Endothelial cell of umbilical vein (primary cell): ENCODE measurements at regions not wholly inside any gene's neighbourhood (a gene's known extent, or its start where the extent isn't known, plus 50 kb on each side); places are given as distances from the start of the nearest gene placed in this dataset.

Experiments
- BruUV-seq: library from RNA; stranded (reverse); fragments of 400-500 nt; replicated peaks from 2 replicates; lab custom pipeline; 2021; lab: Mats Ljungman, UMichigan
- CTCF ChIA-PET: fragments of 300-600, 350-600 bp; sonication (Branson Sonifier 250); formaldehyde crosslinking; loops from one replicate; lab custom pipeline; 2021; ENCODE audit warnings: antibody characterized with exemption, inconsistent platforms; lab: Charles Lee
- POLR2A ChIA-PET: fragments of 300-600, 350-600 bp; sonication (Branson Sonifier 250); formaldehyde crosslinking; loops from one replicate; lab custom pipeline; 2021; ENCODE audit warnings: antibody characterized with exemption, inconsistent platforms; lab: Charles Lee
- DNase-seq: peaks from one replicate; pipeline ENCODE4 v3.0.0-alpha.2; 2011; ENCODE audit warnings: low read depth, low spot score
- FAIRE-seq: peaks from 2 replicates; lab custom pipeline; 2011; peaks lifted over from hg19 to GRCh38; lab: Jason Lieb, UNC
- H2AFZ ChIP-seq: 2 replicates; pipeline ENCODE4 v1.6.0; 2012; ENCODE audit warnings: low read depth, low read length, control low read depth, inconsistent platforms
- H3K27ac ChIP-seq: 2 replicates; pipeline ENCODE4 v1.5.1; 2011; ENCODE audit warnings: low read depth, mild to moderate bottlenecking, control low read depth, low read length, moderate library complexity; ENCODE audit not compliant: insufficient read depth
- H3K27me3 ChIP-seq, 2 experiments: 2 replicates each; pipeline versions ENCODE4 v1.6.0 to v1.6.1; 2011; ENCODE audit warnings: low read length in 2 of 2, mixed read lengths in 1 of 2; ENCODE audit not compliant: control insufficient read depth in 2 of 2, insufficient read depth in 2 of 2
- H3K36me3 ChIP-seq, 2 experiments: 2 replicates in 1 of 2; 3 replicates in 1 of 2; pipeline ENCODE4 v1.5.1; 2011; ENCODE audit warnings: low read length in 2 of 2, mild to moderate bottlenecking in 1 of 2, moderate library complexity in 1 of 2; ENCODE audit not compliant: control insufficient read depth in 2 of 2, insufficient read depth in 2 of 2; ENCODE audit errors: extremely low read depth in 1 of 2
- H3K4me1 ChIP-seq: 3 replicates; pipeline ENCODE4 v1.5.1; 2011; ENCODE audit warnings: mild to moderate bottlenecking, low read length; ENCODE audit not compliant: control insufficient read depth, insufficient read depth; ENCODE audit errors: extremely low read depth
- H3K4me2 ChIP-seq: 2 replicates; pipeline ENCODE4 v1.6.1; 2011; ENCODE audit warnings: low read length, control low read depth, mixed read lengths; ENCODE audit not compliant: insufficient read depth
- H3K4me3 ChIP-seq, 3 experiments: fragments of 200-600 bp in 1 of 3; sonication (generic), shearing (Covaris generic) in 1 of 3; replicated peaks in 1 of 3; 2 replicates each; pipeline ENCODE4 v1.5.1; 2011 to 2016; ENCODE audit warnings: control low read depth in 3 of 3, low read length in 3 of 3, mild to moderate bottlenecking in 2 of 3, inconsistent platforms in 1 of 3, low read depth in 1 of 3, moderate library complexity in 1 of 3; ENCODE audit not compliant: insufficient read depth in 1 of 3
- H3K79me2 ChIP-seq: 2 replicates; pipeline ENCODE4 v1.6.0; 2012; ENCODE audit warnings: low read length, inconsistent platforms; ENCODE audit not compliant: control insufficient read depth, insufficient read depth
- H3K9ac ChIP-seq: replicated peaks from 2 replicates; pipeline ENCODE3; 2011; ENCODE audit warnings: low read length, control low read depth; ENCODE audit not compliant: insufficient read depth; ENCODE audit errors: extremely low read depth
- H3K9me1 ChIP-seq: replicated peaks from 3 replicates; pipeline ENCODE4 v1.6.0; 2011; ENCODE audit warnings: mild to moderate bottlenecking, low read length; ENCODE audit not compliant: control insufficient read depth, insufficient read depth; ENCODE audit errors: extremely low read depth
- H3K9me3 ChIP-seq: replicated peaks from 2 replicates; pipeline ENCODE4 v1.5.1; 2012; ENCODE audit warnings: low read length, inconsistent platforms; ENCODE audit not compliant: control insufficient read depth, insufficient read depth
- H4K20me1 ChIP-seq: replicated peaks from 2 replicates; pipeline ENCODE3; 2011; ENCODE audit warnings: mild to moderate bottlenecking, low read length; ENCODE audit not compliant: control insufficient read depth, insufficient read depth; ENCODE audit errors: extremely low read depth
- EZH2 ChIP-seq: IDR thresholded peaks from 2 replicates; pipeline ENCODE4 v1.6.1; 2012; ENCODE audit warnings: borderline replicate concordance, low read depth, mild to moderate bottlenecking, moderate library complexity, low read length, inconsistent platforms; ENCODE audit not compliant: severe bottlenecking
- FOS ChIP-seq: IDR thresholded peaks from 2 replicates; pipeline ENCODE4 v1.6.1; 2011; ENCODE audit warnings: mild to moderate bottlenecking, low read length, moderate library complexity, borderline replicate concordance; ENCODE audit not compliant: insufficient read depth
- GATA2 ChIP-seq: IDR thresholded peaks from 2 replicates; pipeline ENCODE4 v1.7.0; 2011; ENCODE audit warnings: low read depth, mild to moderate bottlenecking, moderate library complexity, mixed read lengths, low read length; ENCODE audit not compliant: insufficient read length, insufficient read depth
- JUN ChIP-seq: IDR thresholded peaks from 2 replicates; pipeline ENCODE4 v1.6.1; 2011; ENCODE audit warnings: borderline replicate concordance, low read depth; ENCODE audit not compliant: insufficient read length, insufficient read depth
- MYC ChIP-seq: IDR thresholded peaks from one replicate; pipeline ENCODE4 v1.6.1; 2011; ENCODE audit warnings: mild to moderate bottlenecking, low read depth, low read length
- POLR2A ChIP-seq: IDR thresholded peaks from 2 replicates; pipeline ENCODE4 v1.6.1; 2012; ENCODE audit warnings: low read depth, mild to moderate bottlenecking, control low read depth, low read length
- POLR2AphosphoS5 ChIP-seq: IDR thresholded peaks from 2 replicates; pipeline ENCODE4 v1.6.1; 2012; ENCODE audit warnings: low read depth, mild to moderate bottlenecking, control low read depth, low read length, moderate library complexity; ENCODE audit not compliant: insufficient read depth
- dilution Hi-C: fragments of 300-500 bp; cut with MboI; formaldehyde crosslinking; loops from one replicate; pipeline ENCODE4 v1.15.0; 2019; ENCODE audit warnings: low sequenced_read_pairs; ENCODE audit not compliant: extremely low pct_ligation_motif_present
- intact Hi-C: fragments of 100-400 bp; cut with micrococcal nuclease; formaldehyde crosslinking; loops from one replicate; pipeline ENCODE4 v1.10.0; 2022
- TF ChIP-seq, protein P1 (sequence below): IDR thresholded peaks from 2 replicates; pipeline ENCODE4 v1.6.1; 2011; ENCODE audit not compliant: insufficient read depth, insufficient read length
- TF ChIP-seq, protein P2 (sequence below), 2 donors: IDR thresholded peaks; 1 replicate in 1 of 2; 2 replicates in 1 of 2; pipeline ENCODE4 v1.5.1; 2011; ENCODE audit warnings: low read length in 2 of 2, mild to moderate bottlenecking in 2 of 2, moderate library complexity in 2 of 2, control low read depth in 1 of 2, inconsistent platforms in 1 of 2, low read depth in 1 of 2; ENCODE audit not compliant: insufficient read depth in 1 of 2; ENCODE audit errors: extremely low read depth in 1 of 2

DNA sequence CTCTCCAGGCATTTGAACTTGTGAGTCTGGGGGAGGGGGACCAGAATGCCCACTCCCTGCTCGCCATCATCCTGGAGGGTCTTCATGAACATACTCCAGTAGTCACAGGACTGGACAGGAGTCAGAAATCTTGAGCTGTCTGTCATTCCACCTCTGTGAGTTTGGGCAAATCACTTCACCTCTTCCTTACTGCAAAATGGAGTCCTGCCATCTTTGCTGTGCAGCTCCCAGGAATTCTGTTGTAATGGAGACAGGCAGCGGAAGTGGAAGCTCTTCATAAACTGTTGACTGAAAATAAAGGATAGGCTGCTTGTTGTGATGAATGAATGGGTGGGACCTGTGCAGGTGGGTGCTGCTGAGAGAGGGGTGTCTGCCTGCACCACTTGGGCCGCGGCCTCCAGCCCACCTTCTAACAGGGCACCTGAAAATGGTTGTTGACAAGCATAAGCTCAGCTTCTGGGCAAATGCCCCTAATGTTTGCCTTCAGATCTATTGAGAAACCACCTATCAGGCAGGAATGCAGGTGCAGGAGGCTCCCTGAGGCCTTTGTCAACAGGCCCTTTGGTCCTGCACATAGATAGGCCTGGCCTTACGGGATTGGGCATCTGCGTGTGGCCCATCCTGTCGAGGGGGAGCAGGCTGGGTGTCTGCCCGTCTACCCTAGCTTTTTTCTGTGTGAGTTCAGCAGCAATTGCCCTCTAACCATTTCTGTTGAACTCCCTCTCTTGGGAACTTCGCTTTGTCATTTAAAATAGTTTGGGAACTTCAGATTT is 321.0 kb downstream of the RPS6KC1 start:
- H2AFZ ChIP-seq = no peak overlapping the region
- no peaks in the 10 kb centered on the region for H3K9me3 ChIP-seq
- dilution Hi-C loops = no loop called here
- FAIRE-seq = no peak
- no peak overlapping the region for H3K4me3 ChIP-seq
- no TSS peak for BruUV-seq
- CTCF ChIA-PET = interaction anchor here (1.1 to 3.5 kb wide), 3 partner anchors 10 to 956 kb away, joined by 5 to 36 read pairs (median 5); no protein-coding TSS in a partner anchor
- H3K4me1 ChIP-seq = no peaks in the 10 kb centered on the region
- intact Hi-C loops = loop anchor here (5.0 kb wide), 1 partner anchor 250 kb away; no protein-coding TSS in a partner anchor
- H4K20me1 ChIP-seq = no peaks in the 10 kb centered on the region
- H3K27ac ChIP-seq = no peak overlapping the region
- peaks cover 0 to 2% of the 10 kb centered on the region in 2 experiments for H3K27me3 ChIP-seq
- H3K4me2 ChIP-seq = no peak overlapping the region
- no peaks in the 10 kb centered on the region for H3K36me3 ChIP-seq
- no peaks in the 10 kb centered on the region for H3K79me2 ChIP-seq
- POLR2A ChIA-PET = no interaction called here
- no peak for DNase-seq
- no peaks in the 10 kb centered on the region for H3K9me1 ChIP-seq
- H3K9ac ChIP-seq = no peak overlapping the region
- TF ChIP-seq, protein P1, sequence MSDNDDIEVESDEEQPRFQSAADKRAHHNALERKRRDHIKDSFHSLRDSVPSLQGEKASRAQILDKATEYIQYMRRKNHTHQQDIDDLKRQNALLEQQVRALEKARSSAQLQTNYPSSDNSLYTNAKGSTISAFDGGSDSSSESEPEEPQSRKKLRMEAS = no peak
- no peak for TF ChIP-seq POLR2A
- no peak for TF ChIP-seq MYC
- no peak for TF ChIP-seq EZH2
- TF ChIP-seq, protein P2, sequence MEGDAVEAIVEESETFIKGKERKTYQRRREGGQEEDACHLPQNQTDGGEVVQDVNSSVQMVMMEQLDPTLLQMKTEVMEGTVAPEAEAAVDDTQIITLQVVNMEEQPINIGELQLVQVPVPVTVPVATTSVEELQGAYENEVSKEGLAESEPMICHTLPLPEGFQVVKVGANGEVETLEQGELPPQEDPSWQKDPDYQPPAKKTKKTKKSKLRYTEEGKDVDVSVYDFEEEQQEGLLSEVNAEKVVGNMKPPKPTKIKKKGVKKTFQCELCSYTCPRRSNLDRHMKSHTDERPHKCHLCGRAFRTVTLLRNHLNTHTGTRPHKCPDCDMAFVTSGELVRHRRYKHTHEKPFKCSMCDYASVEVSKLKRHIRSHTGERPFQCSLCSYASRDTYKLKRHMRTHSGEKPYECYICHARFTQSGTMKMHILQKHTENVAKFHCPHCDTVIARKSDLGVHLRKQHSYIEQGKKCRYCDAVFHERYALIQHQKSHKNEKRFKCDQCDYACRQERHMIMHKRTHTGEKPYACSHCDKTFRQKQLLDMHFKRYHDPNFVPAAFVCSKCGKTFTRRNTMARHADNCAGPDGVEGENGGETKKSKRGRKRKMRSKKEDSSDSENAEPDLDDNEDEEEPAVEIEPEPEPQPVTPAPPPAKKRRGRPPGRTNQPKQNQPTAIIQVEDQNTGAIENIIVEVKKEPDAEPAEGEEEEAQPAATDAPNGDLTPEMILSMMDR (IDR thresholded peaks at IDR 0.05; ENCODE audit: extremely low read depth in 1 of 2, insufficient read depth in 1 of 2, low read depth in 1 of 2, low read length in 2 of 2) = no peak
- TF ChIP-seq FOS = no peak
- no peak for TF ChIP-seq POLR2AphosphoS5
- no peak for TF ChIP-seq JUN
- no peak for TF ChIP-seq GATA2
